GM12878 (cell line): ENCODE measurements at regions not wholly inside any gene's neighbourhood (a gene's known extent, or its start where the extent isn't known, plus 50 kb on each side); places are given as distances from the start of the nearest gene placed in this dataset.

Experiments used
- ASH2L ChIP-seq: fragments of 300-600, 200-600 bp; sonication (generic); IDR thresholded peaks from 2 replicates; pipeline ENCODE4 v1.6.1; 2017; ENCODE audit warnings: low read depth, mild to moderate bottlenecking, borderline replicate concordance
- CHD4 ChIP-seq: fragments of 200-600 bp; sonication (generic); IDR thresholded peaks from 2 replicates; pipeline ENCODE4 v1.6.1; 2016; ENCODE audit warnings: mild to moderate bottlenecking
- CTCF ChIP-seq, 3 experiments: IDR thresholded peaks in 2 of 3; conservative IDR thresholded peaks in 1 of 3; 2 replicates each; pipeline ENCODE4 v1.5.1; 2011; ENCODE audit warnings: low read depth in 3 of 3, low read length in 3 of 3, mild to moderate bottlenecking in 3 of 3, control low read depth in 2 of 3, moderate library complexity in 2 of 3, inconsistent platforms in 1 of 3, mixed read lengths in 1 of 3; ENCODE audit not compliant: control insufficient read depth in 2 of 3, insufficient read depth in 1 of 3; ENCODE audit errors: extremely low read depth in 1 of 3
- DPF2 ChIP-seq: fragments of 450-650 bp; IDR thresholded peaks from 2 replicates; pipeline ENCODE4 v1.6.1; 2017; ENCODE audit warnings: mild to moderate bottlenecking
- E2F4 ChIP-seq: IDR thresholded peaks from 2 replicates; pipeline ENCODE4 v1.6.1; 2012; ENCODE audit warnings: low read depth, low read length, improper control_type of control experiment
- ETV6 ChIP-seq, 2 experiments: fragments of 450-650 bp in 1 of 2; IDR thresholded peaks in 1 of 2; conservative IDR thresholded peaks in 1 of 2; 2 replicates each; pipeline ENCODE4 v1.6.1; 2014; ENCODE audit warnings: antibody characterized with exemption in 1 of 2, borderline replicate concordance in 1 of 2, low read depth in 1 of 2, mild to moderate bottlenecking in 1 of 2, moderate library complexity in 1 of 2
- EZH2 ChIP-seq: IDR thresholded peaks from 2 replicates; pipeline ENCODE4 v1.6.1; 2012; ENCODE audit warnings: low read depth, mild to moderate bottlenecking, control low read depth, inconsistent platforms, low read length, borderline replicate concordance; ENCODE audit not compliant: control insufficient read depth
- FOXM1 ChIP-seq: IDR thresholded peaks from 2 replicates; pipeline ENCODE4 v1.6.1; 2012; ENCODE audit warnings: low read depth, mild to moderate bottlenecking, inconsistent platforms, low read length, moderate library complexity
- NBN ChIP-seq: fragments of 450-650 bp; IDR thresholded peaks from 2 replicates; pipeline ENCODE4 v1.6.1; 2016
- NR2C2 ChIP-seq: IDR thresholded peaks from 2 replicates; pipeline ENCODE4 v1.6.1; 2011; ENCODE audit warnings: borderline replicate concordance, low read depth; ENCODE audit not compliant: control insufficient read depth, insufficient read length
- POLR2A ChIP-seq: IDR thresholded peaks from 2 replicates; pipeline ENCODE4 v1.6.1; 2011; ENCODE audit warnings: low read depth, mild to moderate bottlenecking, low read length
- POLR2AphosphoS5 ChIP-seq: IDR thresholded peaks from 2 replicates; pipeline ENCODE4 v1.6.1; 2011; ENCODE audit warnings: mild to moderate bottlenecking, low read length, inconsistent platforms
- USF2 ChIP-seq: IDR thresholded peaks from 2 replicates; pipeline ENCODE4 v1.6.1; 2011; ENCODE audit warnings: low read depth, low read length, improper control_type of control experiment, borderline replicate concordance
- ZNF384 ChIP-seq: IDR thresholded peaks from 2 replicates; pipeline ENCODE4 v1.6.1; 2012; ENCODE audit warnings: low read depth, mild to moderate bottlenecking, low read length, improper control_type of control experiment, borderline replicate concordance

- TF ChIP-seq POLR2A, result no peak
- no peak for TF ChIP-seq CHD4
- TF ChIP-seq DPF2, result peak; percentile 82
- no peak for TF ChIP-seq CTCF (IDR thresholded peaks at IDR 0.05 in 2 of 3, conservative IDR thresholded peaks at IDR 0.05 in 1 of 3; ENCODE audit: control insufficient read depth in 2 of 3, extremely low read depth in 1 of 3, insufficient read depth in 1 of 3, low read depth in 3 of 3, low read length in 3 of 3)
- no peak for TF ChIP-seq NBN
- TF ChIP-seq FOXM1, result peak; percentile 95
- no peak for TF ChIP-seq NR2C2
- no peak for TF ChIP-seq EZH2
- no peak; the same call in 1 of the 2 replicates for TF ChIP-seq ZNF384
- no peak for TF ChIP-seq USF2
- no peak for TF ChIP-seq POLR2AphosphoS5
- peak in 1 of 2 experiments; percentile 58; a peak in 1 of 4 replicates for TF ChIP-seq ETV6 (conservative IDR thresholded peaks at IDR 0.05 in 1 of 2, IDR thresholded peaks at IDR 0.05 in 1 of 2; ENCODE audit: borderline replicate concordance in 1 of 2, low read depth in 1 of 2)
- TF ChIP-seq E2F4, result no peak
- TF ChIP-seq ASH2L, result no peak
Observed at GRCh38 chr10:62735464-62736167, 68.9 kb upstream of the ADO start.
